Neuronal stem cell (in vitro differentiated cells): ENCODE measurements at regions not wholly inside any gene's neighbourhood (a gene's known extent, or its start where the extent isn't known, plus 50 kb on each side); places are given as distances from the start of the nearest gene placed in this dataset.

Experiments used
- DNase-seq: peaks from one replicate; pipeline ENCODE4 v3.0.0-alpha.2; 2013; ENCODE audit warnings: low spot score
- H2AFZ ChIP-seq: one replicate; pipeline ENCODE4 v1.6.1; 2013; ENCODE audit warnings: mild to moderate bottlenecking, low read length, inconsistent platforms
- H2AK5ac ChIP-seq: 2 replicates; pipeline ENCODE4 v1.6.1; 2013; ENCODE audit warnings: low read depth, mild to moderate bottlenecking, inconsistent platforms, low read length, moderate library complexity, mixed read lengths
- H2BK120ac ChIP-seq: 2 replicates; pipeline ENCODE4 v1.6.1; 2013; ENCODE audit warnings: low read depth, mild to moderate bottlenecking, inconsistent platforms, low read length, moderate library complexity, mixed read lengths
- H2BK12ac ChIP-seq: one replicate; pipeline ENCODE4 v1.6.1; 2013; ENCODE audit warnings: low read length, inconsistent platforms
- H2BK15ac ChIP-seq: 2 replicates; pipeline ENCODE4 v1.6.1; 2013; ENCODE audit warnings: mild to moderate bottlenecking, low read length, inconsistent platforms, mixed read lengths
- H2BK5ac ChIP-seq: one replicate; pipeline ENCODE4 v1.6.1; 2013; ENCODE audit warnings: inconsistent platforms, mild to moderate bottlenecking, low read length, moderate library complexity
- H3K14ac ChIP-seq: one replicate; pipeline ENCODE4 v1.6.1; 2013; ENCODE audit warnings: low read length, inconsistent platforms
- H3K18ac ChIP-seq: 2 replicates; pipeline ENCODE4 v1.6.1; 2013; ENCODE audit warnings: low read length, inconsistent platforms
- H3K23ac ChIP-seq: 2 replicates; pipeline ENCODE4 v1.6.1; 2013; ENCODE audit warnings: low read depth, mild to moderate bottlenecking, mixed read lengths, low read length, inconsistent platforms; ENCODE audit not compliant: poor library complexity
- H3K27ac ChIP-seq: replicated peaks from 3 replicates; pipeline ENCODE4 v1.5.1; 2013; ENCODE audit warnings: low read length, inconsistent platforms
- H3K27me3 ChIP-seq, 3 experiments: 2 replicates each; pipeline ENCODE4 v1.6.1; 2013; ENCODE audit warnings: low read length in 3 of 3, mild to moderate bottlenecking in 2 of 3, inconsistent platforms in 1 of 3, low read depth in 1 of 3, mixed read lengths in 1 of 3, moderate library complexity in 1 of 3; ENCODE audit not compliant: control insufficient read depth in 3 of 3, insufficient read depth in 3 of 3
- H3K36me3 ChIP-seq, 2 donors: replicated peaks in 1 of 2; 2 replicates each; pipeline ENCODE4 v1.6.1; 2013; ENCODE audit warnings: low read length in 2 of 2; ENCODE audit not compliant: control insufficient read depth in 2 of 2, insufficient read depth in 2 of 2
- H3K4ac ChIP-seq: 2 replicates; pipeline ENCODE4 v1.6.1; 2013; ENCODE audit warnings: inconsistent platforms, mild to moderate bottlenecking, low read length, moderate library complexity
- H3K4me1 ChIP-seq, 2 donors: 1 replicate in 1 of 2; 2 replicates in 1 of 2; pipeline ENCODE4 v1.6.1; 2013; ENCODE audit warnings: low read length in 2 of 2, low read depth in 1 of 2; ENCODE audit not compliant: control insufficient read depth in 2 of 2, insufficient read depth in 1 of 2
- H3K4me2 ChIP-seq: one replicate; pipeline ENCODE4 v1.6.1; 2013; ENCODE audit warnings: mild to moderate bottlenecking, low read length, inconsistent platforms; ENCODE audit not compliant: insufficient read depth, poor library complexity, severe bottlenecking
- H3K4me3 ChIP-seq, 2 donors: 2 replicates each; pipeline ENCODE4 v1.5.1; 2013; ENCODE audit warnings: low read length in 2 of 2, mild to moderate bottlenecking in 2 of 2, inconsistent platforms in 1 of 2, moderate library complexity in 1 of 2
- H3K79me1 ChIP-seq: one replicate; pipeline ENCODE4 v1.6.1; 2013; ENCODE audit warnings: low read depth, mild to moderate bottlenecking, inconsistent platforms, low read length, moderate library complexity
- H3K9ac ChIP-seq: one replicate; pipeline ENCODE4 v1.6.1; 2013; ENCODE audit warnings: mild to moderate bottlenecking, low read depth, low read length, inconsistent platforms; ENCODE audit not compliant: poor library complexity
- H3K9me3 ChIP-seq, 2 donors: replicated peaks in 1 of 2; 2 replicates each; pipeline versions ENCODE3 to v1.6.1; 2013; ENCODE audit warnings: low read length in 2 of 2, mild to moderate bottlenecking in 2 of 2, inconsistent platforms in 1 of 2, low read depth in 1 of 2, mixed read lengths in 1 of 2, moderate library complexity in 1 of 2; ENCODE audit not compliant: control insufficient read depth in 2 of 2, insufficient read depth in 1 of 2
- H4K8ac ChIP-seq: one replicate; pipeline ENCODE4 v1.6.1; 2013; ENCODE audit warnings: low read depth, mild to moderate bottlenecking, inconsistent platforms, low read length, moderate library complexity
- H4K91ac ChIP-seq: one replicate; pipeline ENCODE4 v1.6.1; 2013; ENCODE audit warnings: low read length, low read depth, mild to moderate bottlenecking, inconsistent platforms; ENCODE audit not compliant: poor library complexity
- WGBS, 2 donors: extraction: QIAGEN DNeasy Blood & Tissue Kit; methylation state at CpG; one replicate each; pipeline ENCODE4 v1.1.7; 2013; ENCODE audit warnings: missing lambda C conversion rate in 2 of 2, mixed read lengths in 1 of 2; ENCODE audit not compliant: insufficient read length in 2 of 2, insufficient replicate concordance in 1 of 2; ENCODE audit errors: extremely low coverage in 2 of 2; 5-methylcytosine and 5-hydroxymethylcytosine counted together

GRCh38 chr4:155496294-155496626 lies 119.5 kb upstream of the MAP9 start:
- Histone ChIP-seq H3K79me1 (no peaks in the 10 kb centered on the region), H3K14ac (no peak overlapping the region), H4K91ac (no peak overlapping the region), H3K4me3 (no peak overlapping the region), H3K27me3 (no peaks in the 10 kb centered on the region), H3K36me3 (no peaks in the 10 kb centered on the region), H3K4me2 (no peak overlapping the region), H2BK5ac (no peak overlapping the region), H2BK120ac (no peak overlapping the region), H3K18ac (no peak overlapping the region), H2BK15ac (no peak overlapping the region), H4K8ac (no peak overlapping the region), H3K23ac (no peak overlapping the region), H2BK12ac (no peak overlapping the region), H3K9me3 (no peaks in the 10 kb centered on the region), H2AK5ac (no peak overlapping the region), H3K27ac (no peak overlapping the region), H3K9ac (no peak overlapping the region), H2AFZ (no peak overlapping the region), H3K4ac (no peak overlapping the region), H3K4me1 (no peaks in the 10 kb centered on the region)
- WGBS, 2 donors = no CpG with 5 or more reads among the region's 3 CpGs
- no peak for DNase-seq

GRCh38 chr4:155495572-155496293 lies 119.0 kb upstream of the MAP9 start:
- no peak overlapping the region for H3K4me3 ChIP-seq

GRCh38 chr4:155494037-155494718 lies 117.4 kb upstream of the MAP9 start:
- no CpG with 5 or more reads among the region's 6 CpGs for WGBS, 2 donors
- H3K4me1 ChIP-seq = no peaks in the 10 kb centered on the region
- H3K27ac ChIP-seq = no peak overlapping the region
- H2BK5ac ChIP-seq = no peak overlapping the region
- H2AFZ ChIP-seq = no peak overlapping the region
- no peak overlapping the region for H3K4me3 ChIP-seq
- H2BK120ac ChIP-seq = no peak overlapping the region
- no peak overlapping the region for H3K23ac ChIP-seq
- H3K79me1 ChIP-seq = no peaks in the 10 kb centered on the region
- H3K14ac ChIP-seq = no peak overlapping the region
- no peak overlapping the region for H2BK15ac ChIP-seq
- DNase-seq = no peak
- H3K4ac ChIP-seq = no peak overlapping the region
- H3K9ac ChIP-seq = no peak overlapping the region
- no peak overlapping the region for H3K18ac ChIP-seq
- H4K8ac ChIP-seq = no peak overlapping the region
- no peak overlapping the region for H2AK5ac ChIP-seq
- no peak overlapping the region for H4K91ac ChIP-seq
- no peak overlapping the region for H2BK12ac ChIP-seq
- H3K9me3 ChIP-seq = no peaks in the 10 kb centered on the region
- no peaks in the 10 kb centered on the region for H3K27me3 ChIP-seq
- no peaks in the 10 kb centered on the region for H3K36me3 ChIP-seq
- H3K4me2 ChIP-seq = no peak overlapping the region

More at GRCh38 chr4:155495572-155496293, 119.0 kb upstream of the MAP9 start:
- H3K23ac ChIP-seq = no peak overlapping the region
- no peaks in the 10 kb centered on the region for H3K79me1 ChIP-seq
- no CpG with 5 or more reads among the region's 11 CpGs for WGBS, 2 donors
- DNase-seq = no peak
- no peak overlapping the region for H2BK12ac ChIP-seq
- no peak overlapping the region for H4K91ac ChIP-seq
- no peak overlapping the region for H3K9ac ChIP-seq
- no peaks in the 10 kb centered on the region for H3K9me3 ChIP-seq
- H2AK5ac ChIP-seq = no peak overlapping the region
- H2BK15ac ChIP-seq = no peak overlapping the region
- H3K14ac ChIP-seq = no peak overlapping the region
- H3K4me1 ChIP-seq = no peaks in the 10 kb centered on the region
- no peak overlapping the region for H3K18ac ChIP-seq
- no peak overlapping the region for H3K4me2 ChIP-seq
- no peak overlapping the region for H3K4ac ChIP-seq
- H2BK5ac ChIP-seq = no peak overlapping the region
- no peak overlapping the region for H2AFZ ChIP-seq
- H2BK120ac ChIP-seq = no peak overlapping the region
- no peak overlapping the region for H3K27ac ChIP-seq
- H3K36me3 ChIP-seq = no peaks in the 10 kb centered on the region
- H4K8ac ChIP-seq = no peak overlapping the region
- H3K27me3 ChIP-seq = no peaks in the 10 kb centered on the region

GRCh38 chr4:155491336-155492120 lies 114.8 kb upstream of the MAP9 start:
- Histone ChIP-seq H3K14ac (no peak overlapping the region), H2AFZ (no peak overlapping the region), H2BK15ac (no peak overlapping the region), H4K8ac (no peak overlapping the region), H3K36me3 (no peaks in the 10 kb centered on the region), H2BK5ac (no peak overlapping the region), H3K23ac (no peak overlapping the region), H3K4me1 (no peaks in the 10 kb centered on the region), H3K9ac (no peak overlapping the region), H3K9me3 (no peaks in the 10 kb centered on the region), H4K91ac (no peak overlapping the region), H3K27me3 (no peaks in the 10 kb centered on the region), H3K4ac (no peak overlapping the region), H3K27ac (no peak overlapping the region), H2BK120ac (no peak overlapping the region), H2AK5ac (no peak overlapping the region), H3K4me2 (no peak overlapping the region), H3K18ac (no peak overlapping the region), H2BK12ac (no peak overlapping the region), H3K79me1 (no peaks in the 10 kb centered on the region), H3K4me3 (no peak overlapping the region)
- 100% methylated on average over 3 of the region's 4 CpGs; no CpG with 5 or more reads in 1 of the 2 donors for WGBS, 2 donors
- DNase-seq = no peak
